ENCODE measurements at regions not wholly inside any gene's neighbourhood (a gene's known extent, or its start where the extent isn't known, plus 50 kb on each side); places are given as distances from the start of the nearest gene placed in this dataset.

GRCh38 chr2:21258082-21258481 lies 134.3 kb downstream of the TDRD15 start:
- TF ChIP-seq CTCF (IDR thresholded peaks at IDR 0.05) = no peak
- TF ChIP-seq POLR2A (IDR thresholded peaks at IDR 0.05) = no peak
- TF ChIP-seq POLR2AphosphoS5 (IDR thresholded peaks at IDR 0.05) = no peak
- 57% methylated on average over 4 of the region's 4 CpGs for WGBS
- Histone ChIP-seq H3K27me3 (replicated peaks; ENCODE audit: insufficient read depth) (no peaks in the 10 kb centered on the region), H3K4me1 (replicated peaks) (no peaks in the 10 kb centered on the region), H3K27ac (no peak overlapping the region), H3K4me3 (no peak overlapping the region), H3K36me3 (no peaks in the 10 kb centered on the region), H3K9me3 (no peaks in the 10 kb centered on the region)
- no peak for DNase-seq (ENCODE audit: low spot score)
- intact Hi-C loops (cut with DNase I) = no loop called here

- no peaks in the 10 kb centered on the region for H3K4me1 ChIP-seq (replicated peaks)
- WGBS = 98% methylated on average over 3 of the region's 3 CpGs
- no peak overlapping the region for H3K27ac ChIP-seq
- H3K9me3 ChIP-seq = no peaks in the 10 kb centered on the region
- intact Hi-C loops (cut with DNase I) = no loop called here
- H3K4me3 ChIP-seq = no peak overlapping the region
- DNase-seq (ENCODE audit: low spot score) = no peak
- no peaks in the 10 kb centered on the region for H3K27me3 ChIP-seq (replicated peaks; ENCODE audit: insufficient read depth)
- no peak for TF ChIP-seq CTCF (IDR thresholded peaks at IDR 0.05)
- no peak for TF ChIP-seq POLR2A (IDR thresholded peaks at IDR 0.05)
- no peak for TF ChIP-seq POLR2AphosphoS5 (IDR thresholded peaks at IDR 0.05)
- H3K36me3 ChIP-seq = no peaks in the 10 kb centered on the region
These were observed 136.5 kb downstream of the TDRD15 start for GRCh38 chr2:21260311-21260710.

DNA sequence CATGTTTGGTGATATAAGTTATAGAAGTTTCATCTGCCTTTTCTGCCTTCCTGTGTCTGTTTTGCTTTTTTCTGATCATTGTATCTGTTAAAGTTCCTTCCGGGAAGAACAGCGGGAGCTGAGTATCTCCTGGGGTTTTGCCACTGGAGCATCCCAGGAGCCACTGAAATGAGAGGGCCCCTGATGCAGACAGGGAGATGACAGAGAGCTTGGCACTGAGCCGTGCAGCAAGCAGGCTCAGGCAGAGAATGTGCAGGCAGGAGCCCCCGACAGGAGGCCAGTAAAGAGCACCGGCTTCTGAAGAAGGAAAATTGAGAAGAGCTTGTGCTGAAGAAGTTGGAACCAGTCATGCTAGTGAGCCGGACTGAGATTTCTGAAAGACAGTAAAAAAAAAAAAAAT lies 137.8 kb downstream of the TDRD15 start:
- DNase-seq (ENCODE audit: low spot score) = no peak
- no peak for TF ChIP-seq POLR2AphosphoS5 (IDR thresholded peaks at IDR 0.05)
- TF ChIP-seq CTCF (IDR thresholded peaks at IDR 0.05) = no peak
- TF ChIP-seq POLR2A (IDR thresholded peaks at IDR 0.05) = no peak

GRCh38 chr2:21262426-21262940 lies 138.7 kb downstream of the TDRD15 start:
- H3K27ac ChIP-seq = no peak overlapping the region
- intact Hi-C loops (cut with DNase I) = no loop called here
- H3K4me3 ChIP-seq = no peak overlapping the region
- H3K36me3 ChIP-seq = no peaks in the 10 kb centered on the region
- no peaks in the 10 kb centered on the region for H3K27me3 ChIP-seq (replicated peaks; ENCODE audit: insufficient read depth)
- no peaks in the 10 kb centered on the region for H3K4me1 ChIP-seq (replicated peaks)
- no peak for TF ChIP-seq CTCF (IDR thresholded peaks at IDR 0.05)
- no peak for TF ChIP-seq POLR2A (IDR thresholded peaks at IDR 0.05)
- no peak for TF ChIP-seq POLR2AphosphoS5 (IDR thresholded peaks at IDR 0.05)
- no peak for DNase-seq (ENCODE audit: low spot score)
- WGBS = 72% methylated on average over 2 of the region's 2 CpGs
- no peaks in the 10 kb centered on the region for H3K9me3 ChIP-seq

More for the DNA sequence above, 137.8 kb downstream of the TDRD15 start:
- H3K27ac ChIP-seq = no peak overlapping the region
- intact Hi-C loops (cut with DNase I) = no loop called here
- no peaks in the 10 kb centered on the region for H3K36me3 ChIP-seq
- 44% methylated on average over 6 of the region's 6 CpGs for WGBS
- no peaks in the 10 kb centered on the region for H3K9me3 ChIP-seq
- H3K27me3 ChIP-seq (replicated peaks; ENCODE audit: insufficient read depth) = no peaks in the 10 kb centered on the region
- H3K4me3 ChIP-seq = no peak overlapping the region
- no peaks in the 10 kb centered on the region for H3K4me1 ChIP-seq (replicated peaks)

- WGBS = 62% methylated on average over 3 of the region's 3 CpGs
- no peaks in the 10 kb centered on the region for H3K9me3 ChIP-seq
- H3K4me3 ChIP-seq = no peak overlapping the region
- H3K36me3 ChIP-seq = no peaks in the 10 kb centered on the region
- DNase-seq (ENCODE audit: low spot score) = no peak
- H3K4me1 ChIP-seq (replicated peaks) = no peaks in the 10 kb centered on the region
- H3K27me3 ChIP-seq (replicated peaks; ENCODE audit: insufficient read depth) = no peaks in the 10 kb centered on the region
- TF ChIP-seq POLR2AphosphoS5 (IDR thresholded peaks at IDR 0.05) = no peak
- TF ChIP-seq POLR2A (IDR thresholded peaks at IDR 0.05) = no peak
- no peak for TF ChIP-seq CTCF (IDR thresholded peaks at IDR 0.05)
- intact Hi-C loops (cut with DNase I) = no loop called here
- H3K27ac ChIP-seq = no peak overlapping the region
These were observed 139.9 kb downstream of the TDRD15 start for GRCh38 chr2:21263622-21264021.
